ENCODE measurements at regions not wholly inside any gene's neighbourhood (a gene's known extent, or its start where the extent isn't known, plus 50 kb on each side); places are given as distances from the start of the nearest gene placed in this dataset.
"Not testable (repeated sequence)": the region's sequence is repeated elsewhere in the genome, so short reads cannot be mapped to it uniquely, and the experiment has no call there.

GRCh38 chr12:105595440-105595839, 264.9 kb downstream of the C12orf75 start:
- Histone ChIP-seq H3K4me1 (peaks cover 9% of the 10 kb centered on the region), H3K9ac (no peak overlapping the region), H3K27ac (no peak overlapping the region), H3K4me2 (no peak overlapping the region), H3K36me3 (no peaks in the 10 kb centered on the region), H4K20me1 (no peaks in the 10 kb centered on the region), H3K9me3 (no peaks in the 10 kb centered on the region), H3K4me3 (no peak overlapping the region), H3K27me3 (no peaks in the 10 kb centered on the region)
- TF ChIP-seq Cebpa-rat (IDR thresholded peaks at IDR 0.05) = no peak

- no peak overlapping the region for H3K27ac ChIP-seq
Observed at GRCh38 chr12:105596731-105597130, 266.2 kb downstream of the C12orf75 start.

GRCh38 chr12:105598031-105598430, 267.5 kb downstream of the C12orf75 start:
- H3K4me1 ChIP-seq = no peaks in the 10 kb centered on the region
- H3K27ac ChIP-seq = no peak overlapping the region
- H3K27me3 ChIP-seq = no peaks in the 10 kb centered on the region
- no peaks in the 10 kb centered on the region for H4K20me1 ChIP-seq
- H3K36me3 ChIP-seq = no peaks in the 10 kb centered on the region
- no peaks in the 10 kb centered on the region for H3K9me3 ChIP-seq
- H3K4me3 ChIP-seq = no peak overlapping the region
- no peak overlapping the region for H3K4me2 ChIP-seq
- no peak for TF ChIP-seq Cebpa-rat (IDR thresholded peaks at IDR 0.05)
- H3K9ac ChIP-seq = no peak overlapping the region

More at GRCh38 chr12:105596731-105597130, 266.2 kb downstream of the C12orf75 start:
- H4K20me1 ChIP-seq = no peaks in the 10 kb centered on the region
- no peaks in the 10 kb centered on the region for H3K4me1 ChIP-seq
- TF ChIP-seq Cebpa-rat (IDR thresholded peaks at IDR 0.05) = no peak
- H3K27me3 ChIP-seq = no peaks in the 10 kb centered on the region
- no peak overlapping the region for H3K4me3 ChIP-seq
- H3K9ac ChIP-seq = no peak overlapping the region
- H3K4me2 ChIP-seq = no peak overlapping the region
- H3K36me3 ChIP-seq = no peaks in the 10 kb centered on the region
- no peaks in the 10 kb centered on the region for H3K9me3 ChIP-seq

- H3K4me2 ChIP-seq = no peak overlapping the region
- no peak overlapping the region for H3K4me3 ChIP-seq
- no peaks in the 10 kb centered on the region for H3K9me3 ChIP-seq
- H3K27ac ChIP-seq = no peak overlapping the region
- no peak for TF ChIP-seq Cebpa-rat (IDR thresholded peaks at IDR 0.05)
- H3K9ac ChIP-seq = no peak overlapping the region
- H3K36me3 ChIP-seq = no peaks in the 10 kb centered on the region
- H3K27me3 ChIP-seq = no peaks in the 10 kb centered on the region
- no peaks in the 10 kb centered on the region for H4K20me1 ChIP-seq
- no peaks in the 10 kb centered on the region for H3K4me1 ChIP-seq
Observed at GRCh38 chr12:105600911-105601545, 270.5 kb downstream of the C12orf75 start.

- not testable (repeated sequence) for H3K4me2 ChIP-seq, H3K27me3 ChIP-seq, H3K4me1 ChIP-seq, H3K36me3 ChIP-seq, H3K9ac ChIP-seq, H3K9me3 ChIP-seq, H4K20me1 ChIP-seq, H3K4me3 ChIP-seq, H3K27ac ChIP-seq
Observed at GRCh38 chr12:105602312-105602711, 271.8 kb downstream of the C12orf75 start.

GRCh38 chr12:105604281-105604680, 273.8 kb downstream of the C12orf75 start:
- not testable (repeated sequence) for H3K4me1 ChIP-seq, H3K4me3 ChIP-seq, H3K36me3 ChIP-seq, H3K9me3 ChIP-seq, H4K20me1 ChIP-seq, H3K27ac ChIP-seq, H3K4me2 ChIP-seq, H3K9ac ChIP-seq, H3K27me3 ChIP-seq

- H3K27ac ChIP-seq, H3K4me2 ChIP-seq, H3K9me3 ChIP-seq, H4K20me1 ChIP-seq, H3K9ac ChIP-seq, H3K4me3 ChIP-seq, H3K36me3 ChIP-seq, H3K27me3 ChIP-seq, H3K4me1 ChIP-seq: not testable (repeated sequence)
Observed at GRCh38 chr12:105606613-105607012, 276.1 kb downstream of the C12orf75 start.

- H3K4me1 ChIP-seq, H3K9me3 ChIP-seq, H3K4me3 ChIP-seq: not testable (repeated sequence)
Observed at GRCh38 chr12:105609001-105609400, 278.5 kb downstream of the C12orf75 start.

GRCh38 chr12:105610459-105610858, 280.0 kb downstream of the C12orf75 start:
- Histone ChIP-seq H3K4me2 (no peak overlapping the region), H3K9me3 (no peaks in the 10 kb centered on the region), H3K4me3 (no peak overlapping the region), H3K27me3 (no peaks in the 10 kb centered on the region), H3K27ac (no peak overlapping the region), H3K9ac (no peak overlapping the region), H3K4me1 (no peaks in the 10 kb centered on the region), H4K20me1 (no peaks in the 10 kb centered on the region), H3K36me3 (no peaks in the 10 kb centered on the region)
- TF ChIP-seq Cebpa-rat (IDR thresholded peaks at IDR 0.05) = no peak

More at GRCh38 chr12:105609001-105609400, 278.5 kb downstream of the C12orf75 start:
- not testable (repeated sequence) for H3K27me3 ChIP-seq, H4K20me1 ChIP-seq, H3K4me2 ChIP-seq, H3K36me3 ChIP-seq, H3K27ac ChIP-seq, H3K9ac ChIP-seq

GRCh38 chr12:105611340-105611739, 280.8 kb downstream of the C12orf75 start:
- no peaks in the 10 kb centered on the region for H3K9me3 ChIP-seq
- no peak overlapping the region for H3K4me3 ChIP-seq
- H3K36me3 ChIP-seq = no peaks in the 10 kb centered on the region
- no peak overlapping the region for H3K4me2 ChIP-seq
- H3K27me3 ChIP-seq = no peaks in the 10 kb centered on the region
- H3K9ac ChIP-seq = no peak overlapping the region
- no peaks in the 10 kb centered on the region for H3K4me1 ChIP-seq
- no peak overlapping the region for H3K27ac ChIP-seq
- TF ChIP-seq Cebpa-rat (IDR thresholded peaks at IDR 0.05) = no peak
- H4K20me1 ChIP-seq = no peaks in the 10 kb centered on the region

GRCh38 chr12:105613269-105613668, 282.8 kb downstream of the C12orf75 start:
- TF ChIP-seq Cebpa-rat (IDR thresholded peaks at IDR 0.05) = no peak
- H3K4me2 ChIP-seq = no peak overlapping the region
- H3K36me3 ChIP-seq = no peaks in the 10 kb centered on the region
- H3K9ac ChIP-seq = no peak overlapping the region
- no peak overlapping the region for H3K4me3 ChIP-seq
- no peak overlapping the region for H3K27ac ChIP-seq
- H4K20me1 ChIP-seq = no peaks in the 10 kb centered on the region
- no peaks in the 10 kb centered on the region for H3K9me3 ChIP-seq
- no peaks in the 10 kb centered on the region for H3K27me3 ChIP-seq
- no peaks in the 10 kb centered on the region for H3K4me1 ChIP-seq
